ENCODE measurements at regions not wholly inside any gene's neighbourhood (a gene's known extent, or its start where the extent isn't known, plus 50 kb on each side); places are given as distances from the start of the nearest gene placed in this dataset.

- Histone ChIP-seq H3K9ac (ENCODE audit: low read length) (no peak overlapping the region), H3K36me3 (ENCODE audit: control insufficient read depth, insufficient read depth, low read length) (no peaks in the 10 kb centered on the region), H3K27me3 (ENCODE audit: control insufficient read depth, insufficient read depth, low read length) (peaks cover 15% of the 10 kb centered on the region), H3K9me3 (ENCODE audit: control insufficient read depth, low read length) (no peaks in the 10 kb centered on the region), H3K4me1 (ENCODE audit: control insufficient read depth, insufficient read depth, low read length) (no peaks in the 10 kb centered on the region), H3K4me3 (ENCODE audit: low read length) (no peak overlapping the region)
Observed at GRCh38 chr9:113756476-113757192, 119.5 kb upstream of the ZNF618 start.

DNA sequence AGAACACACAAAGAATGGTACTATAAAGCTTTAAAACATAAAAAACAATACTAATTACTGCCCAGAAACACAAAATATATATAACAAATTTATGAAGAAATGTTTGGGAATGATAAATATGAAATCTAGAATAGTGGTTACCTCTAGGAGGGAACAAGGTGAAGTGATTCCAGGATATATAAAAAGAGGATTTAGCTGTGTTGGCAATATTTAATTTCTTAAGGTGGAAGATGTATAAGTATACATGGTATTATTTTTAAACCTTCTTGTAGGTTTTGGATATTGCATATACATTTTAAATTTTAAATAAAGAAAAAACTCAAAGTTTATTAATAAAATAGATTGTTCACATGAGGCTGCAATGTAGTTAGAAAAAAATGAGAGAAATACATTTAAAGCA is 112.7 kb upstream of the ZNF618 start:
- Histone ChIP-seq H3K9ac (ENCODE audit: low read length) (no peak overlapping the region), H3K9me3 (ENCODE audit: control insufficient read depth, low read length) (no peaks in the 10 kb centered on the region), H3K4me1 (ENCODE audit: control insufficient read depth, insufficient read depth, low read length) (no peaks in the 10 kb centered on the region), H3K36me3 (ENCODE audit: control insufficient read depth, insufficient read depth, low read length) (no peaks in the 10 kb centered on the region), H3K27me3 (ENCODE audit: control insufficient read depth, insufficient read depth, low read length) (no peaks in the 10 kb centered on the region), H3K4me3 (ENCODE audit: low read length) (no peak overlapping the region)

DNA sequence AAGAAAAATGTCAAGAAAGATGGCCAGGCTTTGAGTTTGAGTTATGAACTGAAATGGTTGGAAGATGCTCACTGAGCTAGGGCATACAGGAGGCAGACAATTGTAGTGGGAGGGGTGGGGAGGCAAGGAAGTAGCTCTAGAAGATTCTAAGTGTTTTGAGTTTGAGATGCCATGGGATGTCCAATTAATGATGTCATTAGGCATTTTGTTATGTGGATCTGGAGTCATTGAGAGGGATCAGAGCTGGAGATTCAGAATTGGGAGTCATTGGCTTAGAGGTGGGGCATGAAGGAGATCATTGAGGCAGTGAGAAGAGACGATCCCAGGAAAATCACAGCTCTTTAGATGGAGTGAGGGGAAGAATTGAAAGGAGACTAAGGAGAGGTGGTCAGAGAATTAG is 111.5 kb upstream of the ZNF618 start:
- H3K4me1 ChIP-seq (ENCODE audit: control insufficient read depth, insufficient read depth, low read length): no peaks in the 10 kb centered on the region
- no peaks in the 10 kb centered on the region for H3K36me3 ChIP-seq (ENCODE audit: control insufficient read depth, insufficient read depth, low read length)
- H3K4me3 ChIP-seq (ENCODE audit: low read length): no peak overlapping the region
- H3K9ac ChIP-seq (ENCODE audit: low read length): no peak overlapping the region
- H3K9me3 ChIP-seq (ENCODE audit: control insufficient read depth, low read length): no peaks in the 10 kb centered on the region
- no peaks in the 10 kb centered on the region for H3K27me3 ChIP-seq (ENCODE audit: control insufficient read depth, insufficient read depth, low read length)

DNA sequence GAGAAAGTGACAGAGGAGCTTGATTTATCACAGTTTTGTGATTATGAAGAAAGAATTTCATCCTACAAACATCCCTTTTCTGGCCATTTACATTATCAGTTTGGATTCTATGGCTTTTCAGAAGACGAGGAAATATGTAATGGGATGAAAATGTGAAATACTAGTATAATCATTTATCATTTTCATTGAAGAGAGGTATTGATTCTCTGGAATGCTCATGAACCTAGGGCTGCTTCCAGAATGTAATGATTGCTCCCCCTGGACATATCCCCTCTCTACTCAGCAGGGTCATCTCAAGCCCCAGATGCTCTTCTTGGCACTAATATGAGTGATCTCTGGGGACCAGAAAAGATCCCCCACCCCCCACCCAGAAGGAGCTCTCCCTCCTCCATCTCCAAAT is 106.7 kb upstream of the ZNF618 start:
- H3K27me3 ChIP-seq (ENCODE audit: control insufficient read depth, insufficient read depth, low read length): no peaks in the 10 kb centered on the region
- no peaks in the 10 kb centered on the region for H3K4me1 ChIP-seq (ENCODE audit: control insufficient read depth, insufficient read depth, low read length)
- no peak overlapping the region for H3K9ac ChIP-seq (ENCODE audit: low read length)
- no peak overlapping the region for H3K4me3 ChIP-seq (ENCODE audit: low read length)
- no peaks in the 10 kb centered on the region for H3K9me3 ChIP-seq (ENCODE audit: control insufficient read depth, low read length)
- H3K36me3 ChIP-seq (ENCODE audit: control insufficient read depth, insufficient read depth, low read length): no peaks in the 10 kb centered on the region

GRCh38 chr9:113770396-113770795 is 105.7 kb upstream of the ZNF618 start:
- Histone ChIP-seq H3K36me3 (ENCODE audit: control insufficient read depth, insufficient read depth, low read length) (no peaks in the 10 kb centered on the region), H3K4me1 (ENCODE audit: control insufficient read depth, insufficient read depth, low read length) (no peaks in the 10 kb centered on the region), H3K4me3 (ENCODE audit: low read length) (no peak overlapping the region), H3K9ac (ENCODE audit: low read length) (no peak overlapping the region), H3K27me3 (ENCODE audit: control insufficient read depth, insufficient read depth, low read length) (no peaks in the 10 kb centered on the region), H3K9me3 (ENCODE audit: control insufficient read depth, low read length) (no peaks in the 10 kb centered on the region)

GRCh38 chr9:113771199-113771598 is 104.9 kb upstream of the ZNF618 start:
- Histone ChIP-seq H3K9me3 (ENCODE audit: control insufficient read depth, low read length) (no peaks in the 10 kb centered on the region), H3K36me3 (ENCODE audit: control insufficient read depth, insufficient read depth, low read length) (no peaks in the 10 kb centered on the region), H3K9ac (ENCODE audit: low read length) (no peak overlapping the region), H3K4me1 (ENCODE audit: control insufficient read depth, insufficient read depth, low read length) (peaks cover 7% of the 10 kb centered on the region), H3K4me3 (ENCODE audit: low read length) (no peak overlapping the region), H3K27me3 (ENCODE audit: control insufficient read depth, insufficient read depth, low read length) (no peaks in the 10 kb centered on the region)

DNA sequence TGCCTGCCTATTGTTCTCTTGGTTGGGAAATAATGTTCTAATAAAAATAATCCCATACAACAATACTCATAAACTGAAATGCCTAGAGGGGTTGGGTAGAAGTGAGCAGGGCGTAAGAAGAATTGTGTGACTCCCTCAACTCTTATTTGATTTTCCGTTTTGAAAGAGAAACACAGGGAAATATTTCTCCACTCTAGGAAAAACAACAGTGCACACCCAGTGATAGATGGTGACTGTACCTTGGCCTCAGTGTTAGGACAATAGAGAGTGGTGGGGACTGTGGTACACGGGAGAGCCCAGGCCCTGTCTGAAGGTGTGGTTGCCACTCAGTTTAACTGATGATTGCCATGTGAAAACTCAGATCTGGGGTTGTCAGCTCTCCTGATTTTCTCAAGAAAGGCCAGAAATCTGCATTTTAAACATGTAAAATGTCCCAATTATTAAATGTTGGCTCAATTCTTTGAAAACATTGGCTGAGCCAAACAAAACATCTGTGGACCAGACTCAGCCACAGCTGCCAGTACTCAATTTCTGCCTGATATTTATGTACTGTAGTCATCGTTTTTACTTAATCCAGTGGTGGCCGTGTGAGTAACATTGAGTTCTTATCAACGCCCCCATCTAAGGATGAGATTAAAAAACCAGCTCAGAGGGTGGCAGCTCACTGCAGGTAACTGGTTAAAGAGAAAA is 103.8 kb upstream of the ZNF618 start:
- Histone ChIP-seq H3K27me3 (ENCODE audit: control insufficient read depth, insufficient read depth, low read length) (no peaks in the 10 kb centered on the region), H3K4me3 (ENCODE audit: low read length) (no peak overlapping the region), H3K9me3 (ENCODE audit: control insufficient read depth, low read length) (no peaks in the 10 kb centered on the region), H3K36me3 (ENCODE audit: control insufficient read depth, insufficient read depth, low read length) (no peaks in the 10 kb centered on the region), H3K9ac (ENCODE audit: low read length) (no peak overlapping the region), H3K4me1 (ENCODE audit: control insufficient read depth, insufficient read depth, low read length) (peaks cover 7% of the 10 kb centered on the region)

DNA sequence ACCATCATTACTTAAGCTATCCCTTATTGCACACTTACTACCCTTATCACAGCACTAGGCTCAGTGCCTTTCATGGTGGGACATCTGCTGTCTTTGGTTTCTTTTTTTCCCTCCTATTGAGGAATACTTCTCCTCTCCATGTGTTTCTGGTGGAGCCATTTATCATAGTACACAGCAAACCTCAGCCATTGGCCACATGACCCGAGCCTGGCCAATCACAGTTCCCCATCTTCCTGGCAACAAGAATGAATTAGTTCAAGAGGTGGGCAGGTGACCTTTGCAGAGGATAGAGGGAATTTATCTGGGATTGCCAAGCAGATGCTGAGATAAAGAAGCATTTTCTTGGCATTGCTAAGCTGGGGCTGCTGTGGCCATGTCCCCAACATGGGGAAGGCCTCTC is 101.1 kb upstream of the ZNF618 start:
- Histone ChIP-seq H3K27me3 (ENCODE audit: control insufficient read depth, insufficient read depth, low read length) (peaks cover 3% of the 10 kb centered on the region), H3K4me3 (ENCODE audit: low read length) (no peak overlapping the region), H3K4me1 (ENCODE audit: control insufficient read depth, insufficient read depth, low read length) (peaks cover 7% of the 10 kb centered on the region)

DNA sequence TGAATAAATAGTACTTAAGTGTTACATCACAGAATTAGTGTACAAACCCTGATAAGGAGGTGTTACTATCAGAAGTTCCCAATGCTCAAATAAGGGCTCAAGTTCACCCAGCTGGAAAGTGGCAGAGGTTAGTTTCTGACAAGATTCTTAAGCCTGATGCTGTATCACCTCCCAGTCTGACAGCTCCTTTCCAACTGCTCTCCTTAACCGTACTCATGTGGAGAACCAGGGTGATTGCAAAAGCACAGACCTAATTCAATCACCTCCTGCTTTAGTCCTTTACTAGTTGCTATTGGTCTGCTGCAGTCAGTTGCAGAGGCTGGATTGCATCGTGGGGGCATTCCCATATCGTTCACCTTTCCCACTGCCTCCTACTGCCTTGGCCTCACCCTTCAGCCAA is 100.4 kb upstream of the ZNF618 start:
- Histone ChIP-seq H3K9ac (ENCODE audit: low read length) (no peak overlapping the region), H3K27me3 (ENCODE audit: control insufficient read depth, insufficient read depth, low read length) (peaks cover 3% of the 10 kb centered on the region), H3K36me3 (ENCODE audit: control insufficient read depth, insufficient read depth, low read length) (no peaks in the 10 kb centered on the region), H3K4me3 (ENCODE audit: low read length) (no peak overlapping the region), H3K9me3 (ENCODE audit: control insufficient read depth, low read length) (no peaks in the 10 kb centered on the region), H3K4me1 (ENCODE audit: control insufficient read depth, insufficient read depth, low read length) (peaks cover 7% of the 10 kb centered on the region)

More for the DNA sequence above, 101.1 kb upstream of the ZNF618 start:
- no peak overlapping the region for H3K9ac ChIP-seq (ENCODE audit: low read length)
- H3K36me3 ChIP-seq (ENCODE audit: control insufficient read depth, insufficient read depth, low read length): no peaks in the 10 kb centered on the region
- no peaks in the 10 kb centered on the region for H3K9me3 ChIP-seq (ENCODE audit: control insufficient read depth, low read length)

DNA sequence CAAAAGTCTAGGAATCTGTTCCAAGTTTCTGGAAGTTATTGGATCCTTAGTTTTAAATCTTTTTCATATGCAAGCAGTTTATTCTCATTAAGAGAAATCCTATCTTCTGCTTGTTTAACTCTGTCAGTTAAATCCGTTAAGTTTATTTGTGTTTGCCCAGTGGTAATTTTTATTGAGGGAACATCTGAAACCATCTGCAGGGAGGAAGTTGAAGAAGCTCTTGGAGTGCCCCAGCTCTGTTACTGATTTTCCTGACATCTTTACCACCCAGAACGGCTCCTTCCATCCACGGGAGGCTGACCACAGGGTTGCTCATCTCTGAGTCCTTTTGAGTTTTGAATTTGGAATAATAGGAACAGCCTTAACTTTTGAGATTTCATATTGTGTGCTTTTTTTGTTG is 99.9 kb upstream of the ZNF618 start:
- H3K9me3 ChIP-seq (ENCODE audit: control insufficient read depth, low read length): no peaks in the 10 kb centered on the region
- no peaks in the 10 kb centered on the region for H3K36me3 ChIP-seq (ENCODE audit: control insufficient read depth, insufficient read depth, low read length)
- peaks cover 3% of the 10 kb centered on the region for H3K27me3 ChIP-seq (ENCODE audit: control insufficient read depth, insufficient read depth, low read length)
- no peak overlapping the region for H3K4me3 ChIP-seq (ENCODE audit: low read length)
- H3K9ac ChIP-seq (ENCODE audit: low read length): no peak overlapping the region
- peaks cover 7% of the 10 kb centered on the region for H3K4me1 ChIP-seq (ENCODE audit: control insufficient read depth, insufficient read depth, low read length)

DNA sequence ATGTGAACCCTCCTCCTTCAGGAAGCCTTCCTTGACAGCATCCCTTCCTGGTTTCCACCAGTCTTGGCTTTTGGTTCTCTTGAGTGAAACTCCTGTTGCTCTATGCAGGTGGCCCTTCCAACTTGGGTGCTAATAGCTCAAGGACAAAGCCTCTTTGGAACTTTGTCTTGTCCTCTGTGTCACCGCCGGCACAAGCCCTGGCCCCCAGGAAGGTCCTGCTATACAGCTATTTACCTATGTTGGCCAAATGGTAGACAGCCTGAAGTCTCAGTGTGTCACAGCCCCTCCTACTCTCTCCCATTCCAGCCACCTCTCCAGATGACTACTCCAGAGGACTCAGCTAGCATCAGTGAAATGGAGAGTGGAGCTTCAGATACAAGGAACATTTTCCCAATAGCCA is 94.7 kb upstream of the ZNF618 start:
- Histone ChIP-seq H3K36me3 (ENCODE audit: control insufficient read depth, insufficient read depth, low read length) (no peaks in the 10 kb centered on the region), H3K27me3 (ENCODE audit: control insufficient read depth, insufficient read depth, low read length) (peaks cover 3% of the 10 kb centered on the region), H3K9me3 (ENCODE audit: control insufficient read depth, low read length) (no peaks in the 10 kb centered on the region), H3K4me1 (ENCODE audit: control insufficient read depth, insufficient read depth, low read length) (no peaks in the 10 kb centered on the region), H3K9ac (ENCODE audit: low read length) (no peak overlapping the region), H3K4me3 (ENCODE audit: low read length) (no peak overlapping the region)

GRCh38 chr9:113781896-113782295 is 94.2 kb upstream of the ZNF618 start:
- Histone ChIP-seq H3K9ac (ENCODE audit: low read length) (no peak overlapping the region), H3K36me3 (ENCODE audit: control insufficient read depth, insufficient read depth, low read length) (no peaks in the 10 kb centered on the region), H3K27me3 (ENCODE audit: control insufficient read depth, insufficient read depth, low read length) (peaks cover 3% of the 10 kb centered on the region), H3K9me3 (ENCODE audit: control insufficient read depth, low read length) (no peaks in the 10 kb centered on the region), H3K4me1 (ENCODE audit: control insufficient read depth, insufficient read depth, low read length) (no peaks in the 10 kb centered on the region), H3K4me3 (ENCODE audit: low read length) (no peak overlapping the region)
